ENCODE measurements at regions not wholly inside any gene's neighbourhood (a gene's known extent, or its start where the extent isn't known, plus 50 kb on each side); places are given as distances from the start of the nearest gene placed in this dataset.

- CTCF ChIA-PET (ENCODE audit: unreplicated experiment) = no interaction called here
- peak; percentile 40 for DNase-seq (ENCODE audit: low spot score)
- TF ChIP-seq EZH2phosphoT487 (IDR thresholded peaks at IDR 0.05; ENCODE audit: borderline replicate concordance, low read depth, low read length) = no peak
- TF ChIP-seq CTCF (conservative IDR thresholded peaks at IDR 0.05; ENCODE audit: low read length) = no peak
- no peaks in the 10 kb centered on the region for H3K9me3 ChIP-seq (ENCODE audit: low read length)
- H4K20me1 ChIP-seq (ENCODE audit: insufficient read depth, low read length) = no peaks in the 10 kb centered on the region
- no peaks in the 10 kb centered on the region for H3K9me2 ChIP-seq (ENCODE audit: insufficient read depth, low read length)
- 0 out of 2 replicates have a peak overlapping the region, but pooled peaks have one; percentile 3 for H2AFZ ChIP-seq (ENCODE audit: low read length)
- BruUV-seq (replicated peaks) = no TSS peak
- H3K4me1 ChIP-seq (ENCODE audit: insufficient read depth, low read length, poor library complexity, severe bottlenecking) = no peaks in the 10 kb centered on the region
- no peaks in the 10 kb centered on the region for H3K79me2 ChIP-seq (ENCODE audit: insufficient read depth, low read depth, low read length)
- H3K36me3 ChIP-seq (ENCODE audit: insufficient read depth, low read length) = no peaks in the 10 kb centered on the region
- H3K4me3 ChIP-seq (ENCODE audit: low read depth, low read length, poor library complexity, severe bottlenecking) = no peak overlapping the region
- intact Hi-C loops (cut with micrococcal nuclease; ENCODE audit: unreplicated experiment) = no loop called here
- POLR2A ChIA-PET = no interaction called here
- no peak overlapping the region for H3K27ac ChIP-seq (ENCODE audit: low read depth, low read length, poor library complexity, severe bottlenecking)
- H3K4me2 ChIP-seq (ENCODE audit: low read length) = peak overlapping the region; percentile 42
These were observed 68.0 kb downstream of the TRIL start for GRCh38 chr7:28890137-28890536.

GRCh38 chr7:28889290-28889689, 68.8 kb downstream of the TRIL start:
- POLR2A ChIA-PET = no interaction called here
- no peak overlapping the region for H2AFZ ChIP-seq (ENCODE audit: low read length)
- no TSS peak for BruUV-seq (replicated peaks)

GRCh38 chr7:28885771-28886170, 72.4 kb downstream of the TRIL start:
- no peaks in the 10 kb centered on the region for H3K9me2 ChIP-seq (ENCODE audit: insufficient read depth, low read length)
- H3K4me3 ChIP-seq (ENCODE audit: low read depth, low read length, poor library complexity, severe bottlenecking) = no peak overlapping the region
- H3K36me3 ChIP-seq (ENCODE audit: insufficient read depth, low read length) = no peaks in the 10 kb centered on the region
- intact Hi-C loops (cut with micrococcal nuclease; ENCODE audit: unreplicated experiment) = no loop called here
- no peak overlapping the region for H2AFZ ChIP-seq (ENCODE audit: low read length)
- no peaks in the 10 kb centered on the region for H3K79me2 ChIP-seq (ENCODE audit: insufficient read depth, low read depth, low read length)
- ChIA-PET POLR2A (interaction anchor here (0.8 kb wide), 1 partner anchor 16 kb away, joined by 3 read pairs; no protein-coding TSS in a partner anchor), CTCF (ENCODE audit: unreplicated experiment) (no interaction called here)
- no peak overlapping the region for H3K27ac ChIP-seq (ENCODE audit: low read depth, low read length, poor library complexity, severe bottlenecking)
- H3K4me1 ChIP-seq (ENCODE audit: insufficient read depth, low read length, poor library complexity, severe bottlenecking) = no peaks in the 10 kb centered on the region
- H4K20me1 ChIP-seq (ENCODE audit: insufficient read depth, low read length) = no peaks in the 10 kb centered on the region
- no peaks in the 10 kb centered on the region for H3K9me3 ChIP-seq (ENCODE audit: low read length)
- BruUV-seq (replicated peaks) = no TSS peak
- TF ChIP-seq CTCF (conservative IDR thresholded peaks at IDR 0.05; ENCODE audit: low read length) (no peak), EZH2phosphoT487 (IDR thresholded peaks at IDR 0.05; ENCODE audit: borderline replicate concordance, low read depth, low read length) (no peak)
- no peak overlapping the region for H3K4me2 ChIP-seq (ENCODE audit: low read length)
- DNase-seq (ENCODE audit: low spot score) = no peak

More at GRCh38 chr7:28889290-28889689, 68.8 kb downstream of the TRIL start:
- no peak for DNase-seq (ENCODE audit: low spot score)
- no peaks in the 10 kb centered on the region for H3K4me1 ChIP-seq (ENCODE audit: insufficient read depth, low read length, poor library complexity, severe bottlenecking)
- TF ChIP-seq EZH2phosphoT487 (IDR thresholded peaks at IDR 0.05; ENCODE audit: borderline replicate concordance, low read depth, low read length) = no peak
- TF ChIP-seq CTCF (conservative IDR thresholded peaks at IDR 0.05; ENCODE audit: low read length) = no peak
- intact Hi-C loops (cut with micrococcal nuclease; ENCODE audit: unreplicated experiment) = no loop called here
- no peaks in the 10 kb centered on the region for H3K9me2 ChIP-seq (ENCODE audit: insufficient read depth, low read length)
- CTCF ChIA-PET (ENCODE audit: unreplicated experiment) = no interaction called here
- no peaks in the 10 kb centered on the region for H3K36me3 ChIP-seq (ENCODE audit: insufficient read depth, low read length)
- no peaks in the 10 kb centered on the region for H3K79me2 ChIP-seq (ENCODE audit: insufficient read depth, low read depth, low read length)
- no peak overlapping the region for H3K4me2 ChIP-seq (ENCODE audit: low read length)
- H4K20me1 ChIP-seq (ENCODE audit: insufficient read depth, low read length) = no peaks in the 10 kb centered on the region
- no peak overlapping the region for H3K27ac ChIP-seq (ENCODE audit: low read depth, low read length, poor library complexity, severe bottlenecking)
- H3K4me3 ChIP-seq (ENCODE audit: low read depth, low read length, poor library complexity, severe bottlenecking) = no peak overlapping the region
- H3K9me3 ChIP-seq (ENCODE audit: low read length) = no peaks in the 10 kb centered on the region

Measured in OCI-LY7 (cell line).